ENCODE measurements at regions not wholly inside any gene's neighbourhood (a gene's known extent, or its start where the extent isn't known, plus 50 kb on each side); places are given as distances from the start of the nearest gene placed in this dataset.

DNA sequence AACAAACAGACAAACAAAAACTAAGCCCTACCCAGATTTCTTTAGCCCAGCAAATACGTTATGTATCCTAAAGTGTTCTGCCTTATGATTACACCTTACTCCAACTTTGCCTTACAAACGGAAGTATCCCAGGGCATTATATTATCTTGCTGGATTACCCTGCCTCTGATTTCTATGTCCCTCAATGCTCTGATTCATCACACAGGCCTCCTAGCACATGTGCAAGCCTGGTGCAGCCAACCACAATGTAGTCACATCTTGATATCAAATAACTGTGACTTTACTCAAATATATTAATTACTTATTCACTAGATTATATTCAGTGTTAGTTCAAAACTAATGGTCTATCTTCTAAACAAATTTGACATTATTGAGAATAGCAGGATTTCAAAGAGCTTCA lies 598.6 kb downstream of the TBC1D32 start:
- FAIRE-seq, result no peak
- TF ChIP-seq CBX5 (IDR thresholded peaks at IDR 0.05; ENCODE audit: borderline replicate concordance, low read depth) (no peak), RFX1 (IDR thresholded peaks at IDR 0.05) (no peak), FOXA3 (CRISPR knock-in tag; conservative IDR thresholded peaks at IDR 0.05 in 1 of 2, IDR thresholded peaks at IDR 0.05 in 1 of 2) (no peak)
- TF ChIP-seq, protein P1, sequence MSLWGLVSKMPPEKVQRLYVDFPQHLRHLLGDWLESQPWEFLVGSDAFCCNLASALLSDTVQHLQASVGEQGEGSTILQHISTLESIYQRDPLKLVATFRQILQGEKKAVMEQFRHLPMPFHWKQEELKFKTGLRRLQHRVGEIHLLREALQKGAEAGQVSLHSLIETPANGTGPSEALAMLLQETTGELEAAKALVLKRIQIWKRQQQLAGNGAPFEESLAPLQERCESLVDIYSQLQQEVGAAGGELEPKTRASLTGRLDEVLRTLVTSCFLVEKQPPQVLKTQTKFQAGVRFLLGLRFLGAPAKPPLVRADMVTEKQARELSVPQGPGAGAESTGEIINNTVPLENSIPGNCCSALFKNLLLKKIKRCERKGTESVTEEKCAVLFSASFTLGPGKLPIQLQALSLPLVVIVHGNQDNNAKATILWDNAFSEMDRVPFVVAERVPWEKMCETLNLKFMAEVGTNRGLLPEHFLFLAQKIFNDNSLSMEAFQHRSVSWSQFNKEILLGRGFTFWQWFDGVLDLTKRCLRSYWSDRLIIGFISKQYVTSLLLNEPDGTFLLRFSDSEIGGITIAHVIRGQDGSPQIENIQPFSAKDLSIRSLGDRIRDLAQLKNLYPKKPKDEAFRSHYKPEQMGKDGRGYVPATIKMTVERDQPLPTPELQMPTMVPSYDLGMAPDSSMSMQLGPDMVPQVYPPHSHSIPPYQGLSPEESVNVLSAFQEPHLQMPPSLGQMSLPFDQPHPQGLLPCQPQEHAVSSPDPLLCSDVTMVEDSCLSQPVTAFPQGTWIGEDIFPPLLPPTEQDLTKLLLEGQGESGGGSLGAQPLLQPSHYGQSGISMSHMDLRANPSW (CRISPR knock-in tag; IDR thresholded peaks at IDR 0.05), result no peak
- TF ChIP-seq, protein P2, sequence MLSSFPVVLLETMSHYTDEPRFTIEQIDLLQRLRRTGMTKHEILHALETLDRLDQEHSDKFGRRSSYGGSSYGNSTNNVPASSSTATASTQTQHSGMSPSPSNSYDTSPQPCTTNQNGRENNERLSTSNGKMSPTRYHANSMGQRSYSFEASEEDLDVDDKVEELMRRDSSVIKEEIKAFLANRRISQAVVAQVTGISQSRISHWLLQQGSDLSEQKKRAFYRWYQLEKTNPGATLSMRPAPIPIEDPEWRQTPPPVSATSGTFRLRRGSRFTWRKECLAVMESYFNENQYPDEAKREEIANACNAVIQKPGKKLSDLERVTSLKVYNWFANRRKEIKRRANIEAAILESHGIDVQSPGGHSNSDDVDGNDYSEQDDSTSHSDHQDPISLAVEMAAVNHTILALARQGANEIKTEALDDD (IDR thresholded peaks at IDR 0.05), result no peak
- DNase-seq (ENCODE audit: extremely low read depth in 1 of 4, low spot score in 3 of 4), result no peak
- in situ Hi-C loops (cut with MboI) (no loop called here), intact Hi-C loops (cut with micrococcal nuclease) (no loop called here)
- Histone ChIP-seq H3K9me3 (replicated peaks; ENCODE audit: control insufficient read depth, insufficient read depth, low read depth, low read length) (no peaks in the 10 kb centered on the region; the same call in 1 of the 2 replicates), H3K27me3 (ENCODE audit: control insufficient read depth in 2 of 2, insufficient read depth in 2 of 2, low read length in 2 of 2) (no peaks in the 10 kb centered on the region), H3K4me3 (no peak overlapping the region), H3K36me3 (ENCODE audit: control insufficient read depth, insufficient read depth, low read length) (no peaks in the 10 kb centered on the region), H3K4me1 (replicated peaks in 1 of 2; ENCODE audit: control insufficient read depth in 2 of 2, insufficient read depth in 2 of 2, low read length in 2 of 2) (no peaks in the 10 kb centered on the region), H3K79me2 (ENCODE audit: control insufficient read depth, insufficient read depth, low read length) (no peaks in the 10 kb centered on the region), H4K20me1 (replicated peaks; ENCODE audit: control insufficient read depth, insufficient read depth, low read length) (no peaks in the 10 kb centered on the region), H3K4me2 (ENCODE audit: insufficient read depth, low read length) (no peak overlapping the region), H3K9ac (ENCODE audit: insufficient read depth in 1 of 2, low read depth in 2 of 2, low read length in 2 of 2) (no peak overlapping the region), H3K9me1 (ENCODE audit: control insufficient read depth, insufficient read depth, low read length) (no peaks in the 10 kb centered on the region), H2AFZ (ENCODE audit: low read depth, low read length) (no peak overlapping the region), H3K27ac (ENCODE audit: extremely low read depth, low read depth, low read length) (no peak overlapping the region)
- ATAC-seq, result no peak
- POLR2A ChIA-PET, result no interaction called here
- 0% methylated on average over 2 of the region's 2 CpGs for WGBS (ENCODE audit: insufficient coverage, low coverage, missing lambda C conversion rate)
- CTCF ChIA-PET (ENCODE audit: low intra/inter-chr PET ratio), result no interaction called here
- BruUV-seq (replicated peaks), result no TSS peak
